IMR-90 (cell line): ENCODE measurements at regions not wholly inside any gene's neighbourhood (a gene's known extent, or its start where the extent isn't known, plus 50 kb on each side); places are given as distances from the start of the nearest gene placed in this dataset.

Source experiments
- BHLHE40 ChIP-seq: fragments of 150-350 bp; IDR thresholded peaks from 2 replicates; pipeline ENCODE4 v1.6.1; 2016; ENCODE audit warnings: mild to moderate bottlenecking, low read depth, low read length
- CEBPB ChIP-seq: IDR thresholded peaks from 2 replicates; pipeline ENCODE4 v1.6.1; 2012; ENCODE audit warnings: low read depth, low read length, improper control_type of control experiment
- CHD1 ChIP-seq: IDR thresholded peaks from 2 replicates; pipeline ENCODE4 v1.6.1; 2012; ENCODE audit warnings: low read depth, low read length, improper control_type of control experiment
- CTCF ChIP-seq: conservative IDR thresholded peaks from 2 replicates; pipeline ENCODE4 v1.5.1; 2012; ENCODE audit warnings: mild to moderate bottlenecking, low read depth, low read length, improper control_type of control experiment
- ELK1 ChIP-seq: fragments of 150-350 bp; IDR thresholded peaks from 2 replicates; pipeline ENCODE4 v1.6.1; 2016; ENCODE audit warnings: low read depth, mild to moderate bottlenecking, low read length, moderate library complexity, borderline replicate concordance
- FOS ChIP-seq: fragments of 150-350 bp; IDR thresholded peaks from 2 replicates; pipeline ENCODE4 v1.6.1; 2016; ENCODE audit warnings: low read depth, low read length
- MAZ ChIP-seq: IDR thresholded peaks from 2 replicates; pipeline ENCODE4 v1.6.1; 2012; ENCODE audit warnings: low read depth, mild to moderate bottlenecking, low read length, improper control_type of control experiment, moderate library complexity, borderline replicate concordance
- MXI1 ChIP-seq: IDR thresholded peaks from 2 replicates; pipeline ENCODE4 v1.6.1; 2012; ENCODE audit warnings: low read depth, mild to moderate bottlenecking, low read length, moderate library complexity, borderline replicate concordance
- POLR2A ChIP-seq: IDR thresholded peaks from 2 replicates; pipeline ENCODE4 v1.6.1; 2012; ENCODE audit warnings: mild to moderate bottlenecking, low read depth, low read length
- RAD21 ChIP-seq: IDR thresholded peaks from 2 replicates; pipeline ENCODE4 v1.6.1; 2012; ENCODE audit warnings: low read length, improper control_type of control experiment
- RCOR1 ChIP-seq: IDR thresholded peaks from 2 replicates; pipeline ENCODE4 v1.6.1; 2012; ENCODE audit warnings: mild to moderate bottlenecking, low read length, improper control_type of control experiment; ENCODE audit not compliant: insufficient replicate concordance
- RFX5 ChIP-seq: IDR thresholded peaks from 2 replicates; pipeline ENCODE4 v1.8.0; 2012; ENCODE audit warnings: low read depth, mild to moderate bottlenecking, low read length, moderate library complexity
- SMC3 ChIP-seq: fragments of 150-350 bp; IDR thresholded peaks from 2 replicates; pipeline ENCODE4 v1.6.1; 2016; ENCODE audit warnings: low read depth, mild to moderate bottlenecking, antibody characterized with exemption, low read length, moderate library complexity
- USF2 ChIP-seq: fragments of 150-350 bp; IDR thresholded peaks from 2 replicates; pipeline ENCODE4 v1.6.1; 2017; ENCODE audit warnings: mild to moderate bottlenecking, antibody characterized with exemption, low read length, low read depth

DNA sequence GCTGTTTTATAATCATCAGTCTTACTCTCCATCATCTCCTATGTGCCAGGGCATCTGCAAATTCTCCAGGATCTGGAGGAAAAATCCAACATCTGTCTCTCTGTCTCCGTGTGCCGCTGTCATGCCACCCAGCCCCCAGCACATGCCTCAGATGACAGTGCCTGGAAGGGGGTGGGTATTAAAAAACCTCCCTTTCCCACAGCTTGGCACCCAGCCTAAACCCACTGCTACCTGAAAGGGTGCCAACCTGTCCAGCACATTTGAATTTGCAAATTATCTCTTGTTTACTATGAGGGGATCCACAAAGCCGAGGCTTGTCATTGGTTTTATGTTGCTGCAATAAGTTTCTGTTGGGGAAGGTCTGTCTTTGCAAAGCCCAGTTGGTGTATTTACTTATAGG, 73.1 kb downstream of the EMX2 start:
- TF ChIP-seq RCOR1 (no peak), CTCF (no peak), CEBPB (no peak), POLR2A (no peak), RAD21 (no peak), RFX5 (no peak), FOS (no peak), CHD1 (no peak), BHLHE40 (no peak), MXI1 (no peak), ELK1 (no peak), SMC3 (no peak), USF2 (no peak), MAZ (no peak)
